Hippocampal formation (tissue), 2 donors: ENCODE measurements at regions not wholly inside any gene's neighbourhood (a gene's known extent, or its start where the extent isn't known, plus 50 kb on each side); places are given as distances from the start of the nearest gene placed in this dataset.

Source experiments
- DNase-seq, 2 donors: peaks; one replicate each; lab custom pipeline; 2025; lab: John Stamatoyannopoulos, UW

DNA sequence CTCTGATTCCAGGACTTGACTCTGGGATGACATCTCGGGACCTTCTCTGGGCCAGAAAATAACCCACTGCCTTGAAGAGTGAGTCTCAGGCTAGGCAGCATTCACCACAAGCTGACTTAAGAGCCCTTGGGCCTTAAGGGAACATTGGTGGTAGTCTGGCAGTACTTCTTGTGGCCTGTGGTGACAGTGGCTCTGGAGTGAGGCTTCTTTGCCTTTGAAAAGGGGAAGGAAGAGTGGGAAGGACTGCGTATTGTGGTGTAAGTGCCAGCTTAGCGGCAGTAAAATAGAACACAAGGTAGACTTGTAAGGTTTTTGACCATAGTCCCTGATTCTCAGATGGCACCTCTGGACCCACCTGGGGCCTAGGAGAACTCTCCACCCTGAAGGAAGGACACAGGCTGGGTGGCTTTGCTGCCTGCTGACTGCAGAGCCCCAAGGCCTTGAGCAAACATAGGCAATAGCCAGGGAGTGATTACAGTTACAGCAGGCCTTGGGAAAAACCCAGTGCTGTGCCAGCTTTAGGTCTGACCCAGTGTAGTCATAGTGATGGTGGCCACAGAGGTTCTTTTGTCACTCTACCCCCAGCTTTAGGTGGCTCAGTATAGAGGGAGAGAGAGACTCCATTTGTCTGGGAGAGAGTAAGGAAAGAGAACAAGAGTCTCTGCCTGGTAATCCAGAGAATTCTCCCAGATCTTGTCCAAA lies 483.9 kb downstream of the SH2D4B start:
- no peak for DNase-seq

GRCh38 chr10:81026591-81026990 lies 488.9 kb downstream of the SH2D4B start:
- DNase-seq = no peak

GRCh38 chr10:81027223-81027622 lies 489.5 kb downstream of the SH2D4B start:
- DNase-seq = no peak

DNA sequence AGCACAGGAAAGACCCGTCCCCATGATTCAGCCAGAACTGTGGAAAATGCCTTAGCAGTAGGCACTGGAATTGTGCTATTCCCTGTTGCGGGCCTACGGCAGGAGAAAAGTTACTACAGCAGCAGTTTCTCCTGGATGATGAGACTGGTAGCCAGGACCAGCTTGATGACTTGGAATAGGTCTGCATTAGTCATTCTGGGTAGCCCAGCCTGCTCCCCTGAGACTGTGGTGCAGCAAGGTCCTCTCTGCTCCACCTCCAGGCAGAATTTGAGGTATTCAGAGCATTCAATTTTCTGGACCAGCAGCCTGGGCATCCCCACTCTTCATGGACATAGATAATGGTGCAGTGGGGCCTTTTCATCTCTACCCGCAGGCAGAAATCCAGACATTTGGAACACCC lies 490.0 kb downstream of the SH2D4B start:
- no peak for DNase-seq

DNA sequence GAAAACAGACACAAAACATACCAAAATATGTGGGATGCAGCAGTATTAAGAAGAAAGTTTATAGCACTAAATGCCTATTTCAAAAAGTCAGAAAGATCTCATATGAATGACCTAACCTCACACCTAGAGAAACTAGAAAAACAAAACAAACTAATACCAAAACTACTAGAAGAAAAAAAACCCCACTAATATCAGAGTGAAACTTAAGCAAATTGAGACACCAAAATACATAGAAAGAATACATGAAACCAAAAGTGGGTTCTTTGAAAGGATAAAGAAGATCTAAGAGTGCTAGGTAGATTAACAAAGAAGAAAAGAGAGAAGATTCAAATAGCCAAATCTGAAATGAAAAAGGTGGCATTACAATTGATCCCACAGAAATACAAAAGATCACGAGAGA lies 494.1 kb downstream of the SH2D4B start:
- DNase-seq = no peak

DNA sequence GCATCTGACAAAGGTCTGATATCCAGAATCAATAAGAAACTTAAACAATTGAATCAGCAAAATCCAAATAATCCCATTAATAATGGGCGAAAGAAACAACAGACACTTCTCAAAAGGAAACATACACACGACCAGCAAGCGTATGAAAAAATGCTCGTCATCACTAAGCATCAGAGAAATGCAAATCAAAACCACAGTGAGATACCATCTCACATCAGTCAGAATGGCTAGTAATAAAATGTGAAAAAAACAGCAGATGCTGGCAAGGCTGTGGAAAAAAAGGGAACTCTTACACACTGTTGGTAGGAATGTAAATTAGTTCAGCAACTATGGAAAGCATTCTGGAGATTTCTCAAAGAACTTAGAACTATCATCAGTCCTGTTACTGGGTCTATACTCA lies 496.7 kb downstream of the SH2D4B start:
- DNase-seq = no peak

GRCh38 chr10:81036257-81036656 lies 498.6 kb downstream of the SH2D4B start:
- no peak for DNase-seq

DNA sequence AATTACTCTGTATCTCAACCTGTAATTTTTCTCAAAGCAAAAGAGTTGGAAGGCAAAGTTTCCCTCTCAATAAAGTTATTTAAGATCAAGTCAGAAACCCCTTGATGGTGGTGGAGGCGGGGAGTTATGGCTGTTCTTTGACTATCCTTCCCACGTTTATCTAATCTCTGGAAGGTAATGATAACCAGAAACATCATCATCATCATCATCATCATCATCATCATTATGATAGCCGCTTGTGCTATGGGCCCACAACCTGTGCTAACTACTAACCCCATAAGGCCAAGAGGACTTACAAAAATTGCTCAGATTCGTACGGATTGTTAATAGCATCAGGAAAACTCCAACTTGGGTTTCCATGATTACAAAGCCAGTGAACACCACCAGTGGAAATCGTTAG lies 502.3 kb downstream of the SH2D4B start:
- no peak for DNase-seq

- no peak for DNase-seq
Measured at GRCh38 chr10:81040940-81041339, 503.2 kb downstream of the SH2D4B start.

- DNase-seq = no peak
Measured at GRCh38 chr10:81042647-81043046, 504.9 kb downstream of the SH2D4B start.

- no peak for DNase-seq
Measured at GRCh38 chr10:81065474-81065873, 527.8 kb downstream of the SH2D4B start.

DNA sequence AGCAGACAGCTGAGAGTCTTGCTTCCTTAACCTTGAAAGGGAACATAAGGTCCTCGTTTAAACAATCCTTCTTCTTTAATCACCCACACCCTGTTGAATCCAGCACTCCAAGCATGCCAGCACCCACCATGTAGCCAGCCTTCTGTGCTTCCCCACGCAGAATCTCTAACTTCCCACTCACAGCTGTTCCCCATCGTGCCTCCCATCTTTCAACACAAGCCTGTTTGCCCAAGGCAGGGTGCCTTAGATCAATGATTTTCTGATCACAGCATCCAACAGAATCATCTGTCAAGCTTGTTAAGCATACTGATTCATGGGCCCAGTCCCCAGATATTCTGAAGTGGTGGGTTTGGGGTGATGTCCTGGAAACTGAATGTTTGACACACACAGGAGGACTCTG lies 530.8 kb downstream of the SH2D4B start:
- DNase-seq = peak in 1 of 2 donors; percentile 39

DNA sequence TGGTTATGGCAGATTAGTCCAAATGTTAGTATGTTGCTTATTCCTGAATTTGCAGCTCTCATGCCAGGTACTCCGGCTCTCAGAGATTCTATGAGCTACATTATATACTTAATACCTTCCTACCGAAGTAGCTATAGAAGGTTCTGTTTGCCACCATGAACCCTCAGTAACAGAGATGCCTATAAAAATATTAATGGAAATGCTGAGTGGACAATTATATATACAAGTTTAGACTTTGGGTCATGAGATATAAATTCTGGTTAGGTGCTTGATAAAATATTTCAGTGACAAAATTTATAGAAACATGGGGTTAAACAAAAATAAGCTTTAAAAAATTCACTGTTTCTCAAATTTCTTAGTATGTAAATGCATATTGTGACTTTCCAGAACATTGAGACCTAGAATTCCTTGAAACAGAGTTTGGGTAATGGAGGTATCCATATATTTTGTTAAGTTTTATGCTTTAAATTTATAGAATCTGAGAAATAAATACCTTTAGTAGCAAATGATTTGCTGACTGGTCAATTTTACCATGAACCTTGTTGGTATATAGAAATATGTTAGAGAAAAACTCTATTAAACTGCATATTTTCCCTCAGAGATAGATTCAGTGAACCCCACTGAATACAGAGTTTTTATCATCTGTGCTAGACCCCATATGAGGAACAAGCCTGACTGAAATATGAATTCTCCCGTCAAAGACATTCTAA lies 533.5 kb downstream of the SH2D4B start:
- no peak for DNase-seq

- DNase-seq = no peak
Measured at GRCh38 chr10:81073155-81073554, 535.5 kb downstream of the SH2D4B start.

DNA sequence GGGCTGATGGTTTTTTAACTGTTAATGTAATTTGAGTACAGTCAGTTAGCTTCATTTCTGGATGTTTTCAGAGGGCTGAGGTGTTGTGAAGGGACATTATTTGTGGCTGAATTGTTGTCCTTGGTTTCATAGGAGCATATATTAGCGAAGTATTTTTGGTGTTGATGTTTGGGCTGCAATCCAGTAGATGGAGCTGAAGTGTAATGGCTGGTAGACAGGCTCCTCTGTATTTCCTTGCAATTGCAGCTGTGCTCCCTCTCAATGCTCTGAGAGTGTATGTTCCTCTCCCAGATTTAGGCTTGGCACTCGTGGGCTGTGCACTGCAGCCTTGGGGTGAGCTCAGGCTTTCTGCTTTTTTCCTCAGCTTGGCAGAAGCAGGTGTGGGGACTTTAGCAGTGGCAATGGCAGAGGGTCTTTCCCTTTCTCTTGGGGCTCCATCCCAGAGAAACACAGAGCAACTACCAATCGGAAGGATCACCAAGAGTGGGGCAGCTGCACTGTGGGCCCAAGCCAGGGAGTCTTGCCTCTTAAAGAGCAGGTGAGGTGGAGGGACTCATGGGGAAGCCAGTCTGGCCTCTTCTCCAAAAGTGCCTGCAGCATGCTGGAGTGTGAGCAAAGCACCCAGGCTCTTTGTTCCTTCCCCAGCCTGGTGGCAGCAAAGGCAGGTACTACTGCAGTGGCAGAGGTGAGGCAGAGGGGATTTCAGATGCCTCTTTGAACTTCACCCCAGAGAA lies 544.4 kb downstream of the SH2D4B start:
- no peak for DNase-seq

DNA sequence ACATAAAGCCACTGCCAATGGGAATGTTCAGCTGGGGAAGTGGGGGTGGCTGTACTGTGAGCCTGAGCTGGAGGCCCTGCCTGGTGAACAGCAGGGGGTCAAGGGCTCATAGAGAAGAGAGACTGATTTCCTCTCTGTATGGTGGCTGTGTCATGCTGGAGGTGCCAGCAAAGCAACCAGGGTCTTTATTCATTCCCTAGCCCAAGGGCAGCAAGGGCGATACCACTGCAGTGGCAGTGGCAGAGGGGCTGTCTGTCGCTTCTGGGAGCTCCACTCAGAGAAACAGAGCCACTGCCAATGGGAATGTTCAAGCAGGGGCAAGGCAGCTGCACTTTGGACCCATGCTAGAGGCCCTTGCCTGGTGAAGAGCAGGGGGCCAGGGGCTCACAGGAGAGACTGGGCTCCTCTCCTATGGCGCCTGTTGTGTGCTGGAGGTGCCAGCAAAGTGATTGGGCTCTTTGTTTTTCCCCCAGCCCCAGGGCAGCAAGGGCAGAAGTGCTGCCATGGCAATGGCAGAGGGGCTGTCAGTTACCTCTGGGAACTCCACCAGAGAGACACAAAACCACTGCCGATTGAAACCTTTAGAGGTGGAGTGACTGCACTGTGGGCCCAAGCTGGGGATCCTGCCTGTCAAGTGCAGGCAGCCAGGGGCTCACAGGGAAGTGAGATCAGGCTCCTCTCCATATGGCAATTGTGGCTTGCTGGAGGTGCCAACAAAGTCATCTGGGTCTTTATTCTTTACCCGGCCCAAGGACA lies 545.1 kb downstream of the SH2D4B start:
- no peak for DNase-seq

DNA sequence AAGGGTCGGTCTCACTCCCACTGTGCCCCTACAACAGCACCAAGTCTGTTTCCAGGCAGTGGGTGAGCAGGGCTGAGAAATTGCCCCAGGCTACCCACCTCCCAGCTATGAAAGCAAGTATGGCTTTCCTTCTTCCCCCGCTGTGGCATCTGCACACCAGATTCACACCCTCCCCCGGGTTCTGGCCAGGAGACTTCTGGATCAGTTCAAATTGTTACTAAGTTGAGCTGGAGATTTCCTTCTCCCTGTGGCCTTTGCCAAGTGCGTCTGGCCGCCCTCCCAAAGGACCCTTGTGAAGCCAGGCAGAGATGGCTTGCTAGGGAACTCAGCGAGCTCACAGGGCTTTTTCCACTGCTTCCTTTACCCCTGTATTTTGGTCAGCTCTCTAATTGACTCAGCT lies 555.4 kb downstream of the SH2D4B start:
- no peak for DNase-seq

DNA sequence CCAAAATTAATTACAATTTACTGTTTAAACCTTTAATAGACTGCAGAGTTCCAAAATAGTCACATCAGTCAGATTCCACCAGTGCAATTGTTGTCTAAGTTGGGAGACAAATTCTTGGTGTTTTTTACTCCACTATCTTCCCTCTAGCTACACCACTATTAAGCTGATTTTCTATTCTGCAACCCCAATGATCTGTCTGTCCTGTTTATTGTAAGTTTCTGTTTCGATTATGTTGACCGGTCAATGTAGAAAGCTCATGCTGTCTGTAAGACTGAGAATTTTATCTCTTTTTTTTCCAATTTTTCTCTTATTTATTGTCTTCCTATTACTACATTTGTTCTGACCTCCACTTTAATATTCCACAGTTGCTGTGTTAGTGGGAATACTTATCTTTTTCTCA lies 557.5 kb downstream of the SH2D4B start:
- no peak for DNase-seq

DNA sequence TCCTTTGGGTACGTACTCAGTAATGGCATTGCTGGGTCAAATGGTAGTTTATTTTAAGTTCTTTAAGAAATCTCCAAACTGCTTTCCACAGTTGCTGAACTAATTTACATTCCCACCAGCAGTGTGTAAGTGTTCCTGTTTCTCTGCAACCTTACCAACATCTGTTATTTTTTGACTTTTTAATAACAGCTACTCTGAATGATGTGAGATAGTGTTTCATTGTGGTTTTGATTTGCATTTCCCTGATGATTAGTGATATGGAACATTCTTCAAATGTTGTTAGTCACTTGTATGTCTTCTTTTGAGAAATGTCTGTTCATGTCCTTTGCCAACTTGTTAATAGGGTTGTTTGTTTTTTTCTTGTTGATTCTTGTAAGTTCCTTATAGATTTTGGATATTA lies 558.9 kb downstream of the SH2D4B start:
- DNase-seq = no peak

DNA sequence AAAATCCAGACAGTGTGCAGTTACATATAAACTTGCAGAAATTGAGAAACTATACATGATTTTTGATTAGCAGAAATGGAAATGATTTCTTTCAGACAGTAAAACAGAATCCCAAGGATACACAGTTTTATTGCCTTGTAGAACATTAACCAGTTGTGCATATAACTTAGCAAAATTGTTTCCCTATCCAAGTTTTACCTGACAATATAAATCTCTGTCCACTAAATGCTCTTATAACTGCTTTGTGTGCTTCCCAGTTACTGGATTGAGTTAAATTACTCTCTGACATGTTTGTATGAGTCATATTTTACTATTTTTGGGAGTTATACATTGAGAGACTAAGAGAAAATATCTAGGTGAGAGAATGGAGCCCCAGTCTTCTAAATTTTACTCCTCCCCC lies 563.4 kb downstream of the SH2D4B start:
- no peak for DNase-seq

DNA sequence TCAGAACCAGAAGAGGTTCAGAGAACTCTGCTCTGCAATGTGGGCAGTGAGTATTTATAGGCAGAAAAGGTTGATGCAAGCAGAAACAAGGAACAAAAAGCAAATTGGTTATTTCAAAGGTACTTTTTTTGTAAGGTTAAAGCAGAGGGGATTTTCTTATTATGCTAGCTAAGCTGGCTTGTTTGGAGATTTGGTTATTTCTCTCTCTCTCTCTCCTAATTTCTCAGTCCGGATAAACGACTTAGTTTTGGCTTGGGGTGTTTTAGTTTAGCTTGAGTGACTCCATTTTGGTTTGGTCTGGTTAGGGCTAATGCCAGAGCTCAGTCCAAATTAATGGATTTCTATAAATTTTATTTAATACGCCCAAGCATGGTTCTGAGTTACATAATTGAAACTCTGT lies 566.8 kb downstream of the SH2D4B start:
- DNase-seq = no peak

GRCh38 chr10:81108516-81109199 lies 571.0 kb downstream of the SH2D4B start:
- DNase-seq = no peak
